Esophagus muscularis mucosa (tissue), 4 donors: ENCODE measurements at regions not wholly inside any gene's neighbourhood (a gene's known extent, or its start where the extent isn't known, plus 50 kb on each side); places are given as distances from the start of the nearest gene placed in this dataset.

Experiments
- CTCF ChIP-seq, 3 experiments: fragments of 200-600 bp in 2 of 3; fragments of 450-650 bp in 1 of 3; sonication (generic) in 2 of 3; IDR thresholded peaks; one replicate each; pipeline ENCODE4 v1.5.1; 2017 to 2019; ENCODE audit warnings: antibody characterized with exemption in 3 of 3, mild to moderate bottlenecking in 2 of 3, moderate library complexity in 1 of 3
- EP300 ChIP-seq: sonication (generic); formaldehyde crosslinking; IDR thresholded peaks from one replicate; pipeline ENCODE4 v1.6.1; 2017; ENCODE audit warnings: antibody characterized with exemption
- POLR2A ChIP-seq: fragments of 450-650 bp; IDR thresholded peaks from one replicate; pipeline ENCODE4 v1.6.1; 2017; ENCODE audit warnings: antibody characterized with exemption, moderate library complexity, mild to moderate bottlenecking, low read depth
- POLR2AphosphoS5 ChIP-seq, 2 donors: sonication (generic); formaldehyde crosslinking; IDR thresholded peaks; one replicate each; pipeline ENCODE4 v1.6.1; 2017; ENCODE audit warnings: antibody characterized with exemption in 2 of 2

GRCh38 chr10:62958980-62959379, 142.8 kb upstream of the EGR2 start:
- TF ChIP-seq POLR2A: no peak
- no peak for TF ChIP-seq CTCF (IDR thresholded peaks at IDR 0.05)
- no peak for TF ChIP-seq EP300
- TF ChIP-seq POLR2AphosphoS5 (IDR thresholded peaks at IDR 0.05): no peak
